ENCODE measurements at regions not wholly inside any gene's neighbourhood (a gene's known extent, or its start where the extent isn't known, plus 50 kb on each side); places are given as distances from the start of the nearest gene placed in this dataset.

DNA sequence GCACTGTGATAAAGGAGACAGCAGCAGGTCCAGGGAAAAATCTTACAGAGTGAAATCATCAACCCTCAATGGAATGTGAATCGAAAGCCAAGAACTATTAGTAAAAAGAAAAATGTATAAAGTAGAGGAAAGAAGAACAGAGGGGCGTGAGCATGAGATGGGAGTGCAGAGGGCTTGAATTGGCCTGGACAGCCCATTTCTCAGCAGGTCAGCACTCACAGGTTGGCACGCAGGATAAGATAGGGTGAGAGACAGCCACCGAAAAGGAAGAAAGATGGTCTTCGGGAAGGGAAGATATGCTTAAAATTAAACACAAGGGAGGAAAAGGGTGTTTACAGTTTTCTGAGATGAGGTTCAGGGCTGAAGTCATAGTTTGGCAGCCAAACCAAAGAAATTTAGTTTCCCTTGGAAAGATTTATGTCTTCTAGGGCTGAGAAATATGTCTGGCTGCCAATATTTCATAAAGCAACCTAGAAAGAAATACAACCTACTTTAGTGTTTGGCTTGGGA, 524.7 kb downstream of the SPATA31D1 start:
- no peaks in the 10 kb centered on the region for H3K27me3 ChIP-seq
- no peak overlapping the region for H3K27ac ChIP-seq
- H3K9me3 ChIP-seq: no peaks in the 10 kb centered on the region
- H3K36me3 ChIP-seq: no peaks in the 10 kb centered on the region
- H3K4me2 ChIP-seq: no peak overlapping the region
- H3K4me3 ChIP-seq: no peak overlapping the region
- no peak overlapping the region for H3K9ac ChIP-seq
- H4K20me1 ChIP-seq: no peaks in the 10 kb centered on the region
- H3K4me1 ChIP-seq: no peaks in the 10 kb centered on the region
- no peak for TF ChIP-seq Cebpa-rat (IDR thresholded peaks at IDR 0.05)

DNA sequence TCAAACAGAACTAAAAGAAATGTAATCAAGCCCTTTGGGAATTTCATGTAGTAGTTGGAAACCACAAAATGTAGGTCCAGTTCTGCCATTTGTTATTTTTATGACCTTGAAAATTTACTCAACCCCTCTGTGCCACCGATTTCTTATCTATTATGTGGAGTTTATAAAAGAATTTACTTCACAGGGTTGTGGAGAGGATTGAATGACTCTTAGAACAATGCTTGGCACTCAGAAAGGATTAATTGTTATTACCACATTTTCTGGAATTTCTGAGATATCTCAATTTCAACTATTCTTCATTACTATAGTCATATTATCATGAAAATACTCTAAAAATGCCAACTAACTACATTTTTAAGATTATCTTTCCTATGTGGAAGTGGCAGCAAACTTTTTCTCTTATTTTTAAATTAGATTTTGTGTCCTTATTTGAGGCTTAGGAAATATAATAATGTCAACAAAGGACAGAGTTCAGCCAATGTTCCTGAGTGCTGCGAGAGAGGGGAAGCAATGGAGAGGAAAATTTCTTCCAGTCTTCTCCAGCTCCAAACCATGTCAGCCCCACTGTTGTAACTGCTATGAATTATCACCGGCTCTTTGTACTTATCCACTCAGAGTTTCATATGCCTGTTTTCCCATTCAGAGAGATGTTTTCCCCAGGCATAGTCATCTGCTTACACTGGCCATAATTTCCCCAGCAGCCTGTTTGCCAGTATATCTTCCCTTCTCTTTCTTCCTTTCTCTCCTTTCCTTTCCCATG, 525.6 kb downstream of the SPATA31D1 start:
- H3K4me2 ChIP-seq: no peak overlapping the region
- no peak overlapping the region for H3K27ac ChIP-seq
- no peak overlapping the region for H3K4me3 ChIP-seq

DNA sequence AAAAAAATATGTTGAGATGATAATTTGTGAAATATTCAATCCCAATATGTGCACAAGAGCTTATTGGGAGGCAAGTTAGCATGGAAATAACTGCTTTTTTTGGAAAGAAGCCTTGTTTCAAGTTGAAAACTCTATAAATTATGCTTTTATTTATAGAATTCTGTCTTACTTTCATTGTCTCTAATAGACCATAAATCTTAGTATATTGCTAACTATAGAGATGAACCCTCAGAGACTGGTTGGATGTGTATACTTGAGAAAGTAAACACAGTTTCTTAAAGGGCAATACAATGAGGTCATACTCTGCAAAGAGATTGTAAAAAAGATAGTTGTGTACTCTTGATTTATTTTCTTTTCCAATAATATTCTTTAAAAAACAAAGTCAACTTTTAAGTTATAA, 530.3 kb downstream of the SPATA31D1 start:
- Histone ChIP-seq H3K4me2 (no peak overlapping the region), H3K9ac (no peak overlapping the region), H3K36me3 (no peaks in the 10 kb centered on the region), H3K27ac (no peak overlapping the region), H3K4me1 (no peaks in the 10 kb centered on the region), H3K4me3 (no peak overlapping the region), H3K9me3 (no peaks in the 10 kb centered on the region), H3K27me3 (no peaks in the 10 kb centered on the region), H4K20me1 (no peaks in the 10 kb centered on the region)
- no peak for TF ChIP-seq Cebpa-rat (IDR thresholded peaks at IDR 0.05)

More for the DNA sequence above, 525.6 kb downstream of the SPATA31D1 start:
- H3K36me3 ChIP-seq: no peaks in the 10 kb centered on the region
- H3K9ac ChIP-seq: no peak overlapping the region
- no peak for TF ChIP-seq Cebpa-rat (IDR thresholded peaks at IDR 0.05)
- no peaks in the 10 kb centered on the region for H4K20me1 ChIP-seq
- no peaks in the 10 kb centered on the region for H3K27me3 ChIP-seq
- no peaks in the 10 kb centered on the region for H3K4me1 ChIP-seq
- no peaks in the 10 kb centered on the region for H3K9me3 ChIP-seq

DNA sequence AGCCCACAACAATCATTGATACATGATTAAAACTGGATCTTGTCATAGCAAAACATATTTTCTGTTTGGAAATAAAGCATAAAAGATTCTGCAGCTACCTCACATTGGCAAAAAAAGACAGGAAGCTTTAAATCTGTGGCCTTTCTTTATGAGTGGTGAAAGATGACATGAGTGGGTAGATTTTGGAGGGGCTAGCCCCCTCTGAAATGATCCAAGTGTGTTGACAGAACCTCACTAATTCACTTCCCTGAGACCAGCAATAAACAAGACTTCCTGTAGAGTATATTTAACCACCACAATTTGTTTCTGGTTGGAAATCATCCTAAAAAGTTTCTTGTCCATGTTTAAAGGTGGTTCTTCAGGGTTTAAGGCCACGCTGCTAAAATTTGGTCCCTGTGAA, 530.8 kb downstream of the SPATA31D1 start:
- Histone ChIP-seq H3K36me3 (no peaks in the 10 kb centered on the region), H3K27me3 (no peaks in the 10 kb centered on the region), H3K4me1 (no peaks in the 10 kb centered on the region), H3K4me2 (no peak overlapping the region), H3K4me3 (no peak overlapping the region), H3K9ac (no peak overlapping the region), H3K9me3 (no peaks in the 10 kb centered on the region), H4K20me1 (no peaks in the 10 kb centered on the region), H3K27ac (no peak overlapping the region)
- no peak for TF ChIP-seq Cebpa-rat (IDR thresholded peaks at IDR 0.05)

DNA sequence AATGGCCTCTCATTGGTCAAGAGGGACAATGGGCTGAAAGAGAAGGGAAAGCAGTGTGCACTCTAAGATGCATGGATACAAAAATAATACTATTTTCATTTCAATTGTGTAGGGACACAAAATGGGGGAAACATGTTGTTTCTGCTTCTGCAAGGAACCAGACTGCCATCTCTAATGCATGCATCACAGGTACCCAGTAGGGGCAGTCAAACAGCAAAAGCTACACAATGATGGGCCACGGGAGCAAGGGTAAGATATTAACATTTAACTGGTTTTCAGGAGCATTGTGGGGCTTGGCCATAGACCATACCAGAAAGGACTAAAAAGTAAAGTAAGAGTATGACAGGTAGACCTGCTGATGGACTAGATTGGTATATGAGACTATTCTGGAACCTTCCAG, 535.8 kb downstream of the SPATA31D1 start:
- Histone ChIP-seq H4K20me1 (no peaks in the 10 kb centered on the region), H3K4me1 (peaks cover 18% of the 10 kb centered on the region), H3K4me3 (no peak overlapping the region), H3K9me3 (peaks cover 30% of the 10 kb centered on the region), H3K27me3 (no peaks in the 10 kb centered on the region), H3K36me3 (no peaks in the 10 kb centered on the region), H3K27ac (peak overlapping the region; percentile 8; the same call in 1 of the 2 replicates), H3K9ac (no peak overlapping the region), H3K4me2 (peak overlapping the region; percentile 54; the same call in 1 of the 2 replicates)
- TF ChIP-seq Cebpa-rat (IDR thresholded peaks at IDR 0.05): no peak

DNA sequence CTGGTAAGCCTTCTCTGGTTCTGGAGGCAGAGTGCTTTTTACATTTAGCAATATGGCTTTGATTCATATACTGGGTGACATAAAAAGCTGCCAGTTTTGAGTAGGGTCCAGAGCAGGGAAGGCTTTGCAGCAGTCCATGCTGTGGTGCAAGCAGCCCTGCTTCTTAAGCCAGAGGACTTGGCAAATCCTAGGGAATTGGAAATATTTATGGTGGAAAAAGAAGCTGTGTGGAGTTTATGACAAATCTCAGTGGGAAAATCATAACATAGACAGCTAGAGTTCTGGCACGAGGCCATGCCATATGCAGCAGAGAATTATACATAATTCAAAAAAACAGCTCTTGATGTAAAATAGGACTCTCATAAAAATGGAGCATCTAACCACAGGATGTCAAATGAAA, 536.4 kb downstream of the RASEF start:
- H3K4me2 ChIP-seq: no peak overlapping the region
- no peaks in the 10 kb centered on the region for H4K20me1 ChIP-seq
- no peak overlapping the region for H3K27ac ChIP-seq
- no peak for TF ChIP-seq Cebpa-rat (IDR thresholded peaks at IDR 0.05)
- no peaks in the 10 kb centered on the region for H3K36me3 ChIP-seq
- no peak overlapping the region for H3K9ac ChIP-seq
- H3K4me3 ChIP-seq: no peak overlapping the region
- H3K4me1 ChIP-seq: peaks cover 18% of the 10 kb centered on the region
- H3K9me3 ChIP-seq: peaks cover 30% of the 10 kb centered on the region
- no peaks in the 10 kb centered on the region for H3K27me3 ChIP-seq

DNA sequence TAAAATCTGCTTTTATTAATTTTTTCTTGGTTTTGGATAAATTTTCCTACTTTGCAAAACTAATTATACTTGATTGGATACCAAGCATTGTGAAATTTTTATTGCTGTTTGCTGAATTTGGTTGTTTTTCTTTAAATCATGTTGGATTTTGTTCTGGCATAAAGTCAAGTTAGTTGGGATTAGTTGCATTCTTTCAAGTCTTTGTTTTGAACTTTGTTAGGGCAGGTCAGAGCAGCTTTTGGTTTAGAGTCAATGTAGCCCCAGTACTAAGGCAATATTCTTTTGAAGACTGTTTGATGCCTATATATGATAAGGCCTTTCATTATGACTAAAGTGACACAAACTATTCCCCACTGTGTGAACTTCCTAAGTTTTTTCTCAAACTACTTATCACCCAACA, 531.1 kb downstream of the RASEF start:
- H3K9ac ChIP-seq: no peak overlapping the region
- H3K4me2 ChIP-seq: no peak overlapping the region
- no peak overlapping the region for H3K4me3 ChIP-seq
- no peaks in the 10 kb centered on the region for H4K20me1 ChIP-seq
- peaks cover 9% of the 10 kb centered on the region for H3K4me1 ChIP-seq
- no peak overlapping the region for H3K27ac ChIP-seq
- H3K9me3 ChIP-seq: peaks cover 16% of the 10 kb centered on the region
- TF ChIP-seq Cebpa-rat (IDR thresholded peaks at IDR 0.05): no peak
- H3K36me3 ChIP-seq: no peaks in the 10 kb centered on the region
- H3K27me3 ChIP-seq: no peaks in the 10 kb centered on the region

DNA sequence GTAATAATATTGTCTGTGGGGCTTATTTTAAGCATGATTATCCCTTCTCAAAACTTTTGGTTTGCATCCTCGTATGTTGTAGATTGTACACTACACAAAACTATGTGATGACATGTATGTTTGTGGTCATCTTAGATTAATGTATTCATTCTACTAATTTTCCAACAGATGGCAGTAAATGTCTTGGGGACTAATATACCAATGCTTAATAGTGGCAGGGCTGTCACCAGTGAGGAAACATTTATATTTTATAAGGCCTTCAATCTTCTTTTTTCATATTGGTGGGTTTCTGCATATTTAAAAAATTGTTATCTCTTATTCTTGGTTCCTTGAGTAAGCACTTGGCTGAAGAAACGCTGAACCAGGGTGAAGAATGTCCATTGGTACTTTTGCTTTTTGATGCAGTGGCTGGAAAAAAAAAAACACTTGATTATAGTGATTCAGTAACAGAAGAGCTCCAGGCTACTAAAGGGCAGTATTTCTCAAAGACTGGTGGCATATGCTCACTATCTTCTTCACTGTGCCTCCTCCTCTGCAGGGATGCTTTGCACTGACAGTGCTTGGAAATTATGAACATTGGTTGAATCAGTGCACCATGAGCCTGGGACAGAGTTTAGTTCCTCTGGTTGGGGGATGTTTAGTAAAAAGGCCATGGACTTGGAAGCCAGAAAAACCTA, 530.3 kb downstream of the RASEF start:
- peaks cover 9% of the 10 kb centered on the region for H3K4me1 ChIP-seq

DNA sequence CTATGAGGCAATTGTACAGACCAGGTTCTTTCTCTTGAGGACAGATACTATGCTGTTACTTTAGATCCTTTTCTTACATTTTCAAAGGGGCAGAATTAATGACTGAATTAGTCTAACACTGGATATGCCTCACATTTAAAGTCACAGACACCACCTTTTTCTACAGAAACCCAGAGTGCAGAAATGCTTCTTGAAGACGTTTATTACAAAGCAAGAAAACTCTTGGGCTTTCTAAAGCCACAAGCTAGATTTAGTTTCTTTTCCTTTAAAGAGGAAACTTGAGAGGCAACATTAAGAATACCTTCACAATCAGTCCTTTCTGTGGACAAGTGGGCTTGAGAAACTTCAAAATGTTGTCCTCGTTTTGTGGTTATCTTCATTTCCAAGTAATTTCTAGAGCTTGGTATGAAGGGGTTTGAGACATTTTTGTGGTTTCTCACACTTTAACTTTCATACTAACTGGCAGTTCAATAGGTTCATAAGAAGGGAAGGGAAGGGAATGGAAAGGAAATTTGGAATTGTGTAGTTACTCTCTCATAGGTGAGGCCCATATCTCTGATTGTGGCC, 527.4 kb downstream of the RASEF start:
- no peak for TF ChIP-seq Cebpa-rat (IDR thresholded peaks at IDR 0.05)
- no peaks in the 10 kb centered on the region for H3K9me3 ChIP-seq
- H3K4me2 ChIP-seq: peak overlapping the region; percentile 27
- no peaks in the 10 kb centered on the region for H4K20me1 ChIP-seq
- no peak overlapping the region for H3K9ac ChIP-seq
- peaks cover 17% of the 10 kb centered on the region for H3K4me1 ChIP-seq
- H3K4me3 ChIP-seq: no peak overlapping the region
- no peaks in the 10 kb centered on the region for H3K36me3 ChIP-seq
- H3K27ac ChIP-seq: no peak overlapping the region
- no peaks in the 10 kb centered on the region for H3K27me3 ChIP-seq

More for the DNA sequence above, 530.3 kb downstream of the RASEF start:
- Histone ChIP-seq H3K36me3 (no peaks in the 10 kb centered on the region), H3K9me3 (peaks cover 10% of the 10 kb centered on the region), H3K9ac (no peak overlapping the region), H3K27ac (no peak overlapping the region), H3K4me2 (no peak overlapping the region), H3K27me3 (no peaks in the 10 kb centered on the region), H3K4me3 (no peak overlapping the region), H4K20me1 (no peaks in the 10 kb centered on the region)
- TF ChIP-seq Cebpa-rat (IDR thresholded peaks at IDR 0.05): no peak

DNA sequence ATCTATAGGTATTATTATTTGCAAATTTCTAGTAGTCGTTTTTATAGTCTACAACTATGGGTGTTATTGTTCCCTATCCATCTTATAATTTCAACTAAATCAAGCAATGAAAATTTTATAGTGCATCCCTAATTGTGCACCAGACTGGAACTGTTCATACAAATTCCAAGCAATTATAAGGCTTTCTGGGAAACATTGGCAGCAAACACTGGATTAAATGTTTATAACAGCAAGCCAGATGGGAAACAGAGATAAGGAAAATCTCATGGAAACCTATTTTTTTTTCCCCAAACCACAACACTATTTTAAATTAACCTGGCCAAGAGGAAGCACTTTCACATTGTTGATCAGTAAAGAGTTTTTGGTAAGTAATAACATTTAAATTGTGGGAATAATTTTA, 524.3 kb downstream of the RASEF start:
- no peak for TF ChIP-seq Cebpa-rat (IDR thresholded peaks at IDR 0.05)
- Histone ChIP-seq H3K27me3 (no peaks in the 10 kb centered on the region), H3K36me3 (no peaks in the 10 kb centered on the region), H3K9me3 (no peaks in the 10 kb centered on the region), H3K4me2 (no peak overlapping the region), H4K20me1 (no peaks in the 10 kb centered on the region), H3K4me1 (peaks cover 17% of the 10 kb centered on the region), H3K9ac (no peak overlapping the region), H3K27ac (no peak overlapping the region), H3K4me3 (no peak overlapping the region)

Measured in BLaER1 (cell line).